HFF-Myc (cell line): ENCODE measurements at regions not wholly inside any gene's neighbourhood (a gene's known extent, or its start where the extent isn't known, plus 50 kb on each side); places are given as distances from the start of the nearest gene placed in this dataset.

Experiments used
- DNase-seq: peaks from one replicate; pipeline ENCODE4 v3.0.0-alpha.2; 2011; ENCODE audit warnings: low read depth; ENCODE audit errors: extremely low read depth
- H3K4me3 ChIP-seq: replicated peaks from 2 replicates; pipeline ENCODE4 v1.5.1; 2011; ENCODE audit warnings: low read depth, mild to moderate bottlenecking, control low read depth, low read length
- TF ChIP-seq, protein P1 (sequence below): IDR thresholded peaks from 2 replicates; pipeline ENCODE4 v1.5.1; 2012; ENCODE audit warnings: mild to moderate bottlenecking, low read depth, low read length, control low read depth; ENCODE audit errors: missing control alignments

DNA sequence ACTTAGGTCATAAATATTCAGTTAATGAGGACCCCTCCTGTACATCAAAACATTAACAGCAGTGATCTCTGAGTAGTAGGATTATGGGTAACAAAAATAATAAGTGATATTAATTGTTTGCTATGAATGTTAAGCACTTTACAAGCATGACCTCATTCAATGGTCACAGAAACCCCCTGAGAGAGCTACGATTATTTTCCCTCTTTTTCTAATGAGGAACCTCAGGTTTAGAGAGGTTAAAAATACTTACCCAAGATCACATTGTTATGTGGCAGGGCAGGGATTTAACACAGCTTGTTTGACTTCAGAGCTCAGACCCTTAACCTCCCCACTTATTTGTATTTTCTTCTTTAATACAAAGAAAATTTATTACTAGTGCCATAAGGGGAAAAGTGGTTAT, 228.2 kb downstream of the TBL1XR1 start:
- no peak for DNase-seq
- TF ChIP-seq, protein P1, sequence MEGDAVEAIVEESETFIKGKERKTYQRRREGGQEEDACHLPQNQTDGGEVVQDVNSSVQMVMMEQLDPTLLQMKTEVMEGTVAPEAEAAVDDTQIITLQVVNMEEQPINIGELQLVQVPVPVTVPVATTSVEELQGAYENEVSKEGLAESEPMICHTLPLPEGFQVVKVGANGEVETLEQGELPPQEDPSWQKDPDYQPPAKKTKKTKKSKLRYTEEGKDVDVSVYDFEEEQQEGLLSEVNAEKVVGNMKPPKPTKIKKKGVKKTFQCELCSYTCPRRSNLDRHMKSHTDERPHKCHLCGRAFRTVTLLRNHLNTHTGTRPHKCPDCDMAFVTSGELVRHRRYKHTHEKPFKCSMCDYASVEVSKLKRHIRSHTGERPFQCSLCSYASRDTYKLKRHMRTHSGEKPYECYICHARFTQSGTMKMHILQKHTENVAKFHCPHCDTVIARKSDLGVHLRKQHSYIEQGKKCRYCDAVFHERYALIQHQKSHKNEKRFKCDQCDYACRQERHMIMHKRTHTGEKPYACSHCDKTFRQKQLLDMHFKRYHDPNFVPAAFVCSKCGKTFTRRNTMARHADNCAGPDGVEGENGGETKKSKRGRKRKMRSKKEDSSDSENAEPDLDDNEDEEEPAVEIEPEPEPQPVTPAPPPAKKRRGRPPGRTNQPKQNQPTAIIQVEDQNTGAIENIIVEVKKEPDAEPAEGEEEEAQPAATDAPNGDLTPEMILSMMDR: no peak

GRCh38 chr3:176968631-176969030, 228.7 kb downstream of the TBL1XR1 start:
- H3K4me3 ChIP-seq: no peak overlapping the region
- TF ChIP-seq, protein P1: no peak
- DNase-seq: no peak

More for the DNA sequence above, 228.2 kb downstream of the TBL1XR1 start:
- no peak overlapping the region for H3K4me3 ChIP-seq

DNA sequence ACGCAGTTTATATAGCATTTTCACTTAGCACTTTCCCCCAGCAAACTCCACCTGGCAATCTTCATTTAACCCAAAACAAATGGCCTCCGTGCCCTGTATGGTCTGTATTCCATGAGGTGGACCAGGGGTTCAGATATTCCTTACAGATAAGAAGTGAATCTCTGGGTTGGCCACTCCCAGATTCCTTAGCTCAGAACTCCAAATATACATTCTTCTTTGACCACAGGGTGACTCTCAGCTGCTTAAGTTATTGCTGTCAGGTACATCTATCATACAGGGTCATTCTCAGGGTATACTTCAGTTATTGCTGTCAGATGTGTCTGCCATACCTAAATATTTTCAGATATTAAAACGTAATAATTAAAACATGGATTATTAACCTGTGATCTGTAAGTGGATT, 229.8 kb downstream of the TBL1XR1 start:
- TF ChIP-seq, protein P1: no peak
- no peak overlapping the region for H3K4me3 ChIP-seq

GRCh38 chr3:176964661-176965060, 232.6 kb downstream of the TBL1XR1 start:
- DNase-seq: no peak
- H3K4me3 ChIP-seq: no peak overlapping the region
- TF ChIP-seq, protein P1: no peak

More for the DNA sequence above, 229.8 kb downstream of the TBL1XR1 start:
- DNase-seq: no peak

DNA sequence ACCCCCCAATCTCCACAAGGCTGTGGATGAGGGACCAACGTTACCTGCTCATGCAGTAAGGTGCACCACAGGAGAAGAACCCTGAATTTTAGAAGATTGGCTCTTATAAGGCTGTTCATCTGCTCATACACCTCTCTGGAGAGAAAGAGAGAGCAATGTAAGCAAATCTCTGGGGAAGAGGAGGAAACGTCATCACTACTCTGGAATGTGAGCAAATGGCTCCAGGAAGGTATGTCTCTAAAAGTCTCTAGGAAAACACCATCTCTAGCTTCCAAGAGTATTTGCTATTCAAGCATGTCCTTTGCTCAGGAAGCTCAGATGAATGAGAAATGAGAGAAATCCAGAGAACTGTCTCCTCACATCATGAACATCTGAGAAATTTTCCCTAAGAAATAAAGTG, 235.4 kb downstream of the TBL1XR1 start:
- H3K4me3 ChIP-seq: no peak overlapping the region
- no peak for DNase-seq
- TF ChIP-seq, protein P1: no peak

GRCh38 chr3:176959867-176960266, 237.4 kb downstream of the TBL1XR1 start:
- no peak for DNase-seq
- TF ChIP-seq, protein P1: no peak
- H3K4me3 ChIP-seq: no peak overlapping the region

- no peak overlapping the region for H3K4me3 ChIP-seq
- TF ChIP-seq, protein P1: no peak
- no peak for DNase-seq
Measured at GRCh38 chr3:176958560-176958959, 238.7 kb downstream of the TBL1XR1 start.
